Bone marrow (tissue), 2 donors: ENCODE measurements at regions not wholly inside any gene's neighbourhood (a gene's known extent, or its start where the extent isn't known, plus 50 kb on each side); places are given as distances from the start of the nearest gene placed in this dataset.

Source experiments
- DNase-seq, 2 donors: peaks; one replicate each; lab custom pipeline; 2025; lab: John Stamatoyannopoulos, UW

GRCh38 chr1:38332649-38333310, 286.2 kb upstream of the POU3F1 start:
- no peak for DNase-seq

GRCh38 chr1:38331496-38332210, 285.1 kb upstream of the POU3F1 start:
- no peak for DNase-seq

DNA sequence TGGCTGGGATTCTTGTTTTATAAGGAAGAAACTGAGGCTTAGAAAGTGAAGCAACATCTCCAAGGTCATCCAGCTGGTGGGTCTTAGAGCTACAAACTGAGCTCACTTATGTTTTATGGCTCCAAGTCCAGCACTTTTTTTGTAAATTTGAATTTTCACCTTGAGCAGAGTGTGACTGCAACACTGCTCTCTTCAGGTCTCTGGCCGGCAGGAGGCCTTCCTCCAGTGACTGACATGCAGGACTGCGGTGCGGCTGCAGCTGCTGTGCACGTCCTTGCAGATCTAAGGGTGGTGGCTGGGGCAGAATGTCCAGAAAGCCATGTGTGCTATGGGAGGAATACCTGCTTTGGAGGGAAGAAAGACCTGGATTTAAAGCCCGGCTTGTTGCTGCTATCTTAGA, 284.2 kb upstream of the POU3F1 start:
- no peak for DNase-seq

DNA sequence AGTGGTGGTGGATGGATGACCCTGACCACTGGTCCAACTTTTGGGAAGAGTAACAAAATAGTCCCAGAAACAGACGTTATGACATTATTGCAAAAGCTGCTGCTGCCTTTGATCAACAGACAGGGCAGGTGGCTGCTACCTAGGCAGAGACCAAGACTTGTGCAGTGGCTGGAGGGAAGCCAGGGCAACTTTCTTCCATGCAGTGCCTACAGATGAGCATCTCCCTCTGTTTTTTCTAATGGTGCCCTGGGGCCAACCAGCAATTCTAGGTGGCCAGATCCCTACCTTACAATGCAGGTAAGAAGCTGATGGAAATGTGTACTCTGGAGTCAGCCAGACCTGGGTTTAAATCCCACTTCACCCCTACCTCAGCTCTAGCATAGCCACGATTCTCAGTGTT, 283.1 kb upstream of the POU3F1 start:
- no peak for DNase-seq

DNA sequence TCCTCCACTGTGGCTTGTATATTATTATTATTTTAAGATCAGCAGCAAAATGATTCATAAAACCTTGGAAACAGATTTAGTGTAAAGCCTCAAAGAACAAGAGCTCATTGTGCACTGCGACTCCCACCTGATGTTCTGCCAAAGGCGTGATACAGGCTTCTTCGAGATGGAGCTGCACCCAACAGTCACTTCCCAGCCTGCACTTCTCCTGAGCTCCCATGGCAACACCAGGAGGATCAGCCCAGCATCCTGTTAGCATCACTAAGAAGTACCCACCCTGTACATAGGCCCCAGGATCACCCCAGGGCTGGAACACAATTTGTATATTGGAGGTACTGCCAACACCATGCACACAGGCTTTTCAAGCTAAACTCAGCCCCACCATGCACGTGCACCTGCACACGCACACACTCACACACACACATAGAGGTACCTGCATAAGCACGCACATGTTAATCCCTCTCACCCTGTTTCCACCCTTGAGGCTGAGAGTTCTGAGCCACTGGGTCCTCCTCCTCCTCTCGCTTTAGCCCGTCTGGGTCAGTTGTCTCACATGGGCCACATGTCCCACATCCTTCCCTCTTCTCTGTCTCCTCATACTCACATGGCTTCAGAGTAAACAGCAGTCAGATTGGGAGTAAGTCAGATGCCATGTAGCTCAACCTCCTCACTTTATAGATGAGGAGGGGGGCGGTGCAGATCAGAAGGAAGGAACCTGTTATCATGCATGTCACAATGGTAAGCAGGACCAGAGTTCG, 281.9 kb upstream of the POU3F1 start:
- DNase-seq: no peak

- no peak for DNase-seq
Measured at GRCh38 chr1:38327559-38327973, 281.0 kb upstream of the POU3F1 start.

DNA sequence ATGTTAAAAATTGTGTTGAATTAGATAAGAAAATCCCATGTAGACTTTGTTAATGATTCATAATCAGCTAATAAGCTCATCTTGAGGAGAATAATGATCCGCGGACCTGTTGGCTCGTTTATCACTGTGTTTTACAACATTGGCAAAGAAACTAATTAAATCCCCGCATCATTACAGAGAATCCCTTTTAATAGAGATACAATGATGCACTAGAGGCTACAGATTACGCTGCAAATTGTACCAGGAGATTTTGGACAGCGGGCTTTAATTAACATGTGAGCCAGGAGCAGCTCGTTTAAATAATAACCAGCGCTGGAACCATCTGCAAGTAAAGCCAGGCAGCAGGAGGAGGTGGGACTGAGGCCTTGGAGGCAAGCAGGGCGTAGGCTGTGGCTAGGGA, 280.3 kb upstream of the POU3F1 start:
- DNase-seq: no peak

GRCh38 chr1:38326135-38326534, 279.5 kb upstream of the POU3F1 start:
- DNase-seq: no peak

DNA sequence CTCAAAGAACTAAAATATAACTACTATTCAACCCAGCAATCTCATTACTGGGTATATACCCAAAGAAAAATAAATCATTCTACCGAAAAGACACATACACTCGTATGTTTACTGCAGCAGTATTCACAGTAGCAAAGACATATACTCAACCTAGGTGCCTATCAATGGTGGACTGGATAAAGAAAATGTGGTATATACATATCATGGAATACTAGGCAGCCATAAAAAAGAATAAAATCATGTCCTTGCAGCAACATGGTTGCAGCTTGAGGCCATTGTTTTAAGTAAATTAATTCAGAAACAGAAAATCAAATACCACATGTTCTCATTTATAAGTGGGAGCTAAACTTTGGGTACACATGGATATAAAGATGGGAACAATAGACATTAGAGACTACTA, 266.2 kb upstream of the POU3F1 start:
- no peak for DNase-seq

- DNase-seq: no peak
Measured at GRCh38 chr1:38310079-38310478, 263.5 kb upstream of the POU3F1 start.

GRCh38 chr1:38308780-38309179, 262.2 kb upstream of the POU3F1 start:
- no peak for DNase-seq

DNA sequence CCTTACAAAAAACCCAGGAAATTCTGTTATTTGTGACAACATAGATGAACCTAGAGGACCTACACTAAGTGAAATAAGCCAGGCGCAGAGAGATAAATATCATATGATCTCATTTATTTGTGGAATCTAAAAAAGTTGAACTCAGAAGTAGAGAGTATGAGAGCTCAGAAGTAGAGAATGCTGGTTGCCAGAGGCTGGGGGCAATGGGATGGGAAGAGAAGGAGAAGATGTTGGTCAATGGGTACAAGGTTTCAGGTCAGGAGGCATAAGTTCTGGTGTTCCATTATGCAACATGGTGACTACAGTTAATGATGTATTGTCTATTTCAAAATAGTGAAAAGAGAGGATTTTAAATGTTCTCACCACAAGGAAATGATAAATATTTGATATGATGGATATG, 259.1 kb upstream of the POU3F1 start:
- DNase-seq: no peak

GRCh38 chr1:38303843-38304242, 257.2 kb upstream of the POU3F1 start:
- DNase-seq: no peak

- no peak for DNase-seq
Measured at GRCh38 chr1:38301040-38301439, 254.4 kb upstream of the POU3F1 start.

DNA sequence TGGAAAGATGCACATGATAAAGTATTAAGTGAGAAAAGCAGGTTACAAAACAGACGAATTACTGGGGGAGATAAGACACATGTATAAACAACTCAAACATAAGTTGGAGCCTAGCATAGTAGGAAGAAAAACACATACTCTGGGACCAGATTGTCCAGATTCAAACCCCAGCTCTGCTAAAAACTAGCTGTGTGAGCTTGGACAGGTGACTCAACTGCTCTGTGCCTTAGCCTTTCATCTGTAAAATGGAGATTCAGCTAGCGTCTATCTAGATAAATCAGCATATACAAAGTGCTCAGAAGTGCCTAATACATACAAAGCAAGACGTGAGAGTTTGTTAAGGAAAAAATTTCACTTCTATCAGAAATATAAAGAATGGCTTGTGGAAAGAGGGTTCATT, 254.0 kb upstream of the POU3F1 start:
- DNase-seq: no peak

DNA sequence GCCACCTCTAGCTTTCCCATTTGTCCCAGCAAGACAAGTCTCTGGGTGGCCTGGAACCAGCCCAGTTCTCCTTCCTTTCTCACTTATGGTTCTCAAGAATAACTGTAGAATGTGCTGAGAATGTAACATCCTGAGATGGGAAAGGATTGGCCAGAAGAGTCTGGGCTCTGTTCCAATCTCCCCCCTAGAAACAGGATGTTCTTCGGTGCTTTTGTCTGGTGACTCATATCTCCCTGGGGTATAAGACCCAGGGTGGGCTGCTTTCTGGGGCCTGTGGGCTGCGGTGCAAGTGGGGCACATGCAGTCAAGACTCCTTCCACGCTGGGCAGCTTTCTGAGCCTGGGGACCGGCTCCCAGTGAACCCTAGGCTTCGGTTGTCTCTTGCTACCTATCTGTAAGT, 251.2 kb upstream of the POU3F1 start:
- no peak for DNase-seq

GRCh38 chr1:38297246-38297645, 250.7 kb upstream of the POU3F1 start:
- DNase-seq: no peak

DNA sequence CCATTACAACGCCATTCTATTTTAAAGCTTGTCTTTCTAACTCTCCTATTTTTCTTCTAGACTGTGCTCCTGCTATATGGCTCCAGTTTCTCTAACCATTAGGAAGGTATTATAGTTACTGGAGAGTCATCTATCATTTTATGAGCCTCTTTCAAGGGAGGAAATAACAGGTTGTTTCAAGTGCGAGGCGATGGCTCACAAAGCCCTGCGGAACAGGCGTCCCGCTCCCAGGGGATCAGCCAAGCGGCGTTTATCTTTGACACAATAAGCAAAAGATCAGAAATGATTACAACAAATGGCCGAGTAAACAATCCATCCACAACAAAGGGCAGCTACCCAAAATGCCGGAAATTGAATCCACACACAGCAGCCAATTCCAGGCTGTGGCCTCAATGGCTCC, 249.5 kb upstream of the POU3F1 start:
- no peak for DNase-seq

DNA sequence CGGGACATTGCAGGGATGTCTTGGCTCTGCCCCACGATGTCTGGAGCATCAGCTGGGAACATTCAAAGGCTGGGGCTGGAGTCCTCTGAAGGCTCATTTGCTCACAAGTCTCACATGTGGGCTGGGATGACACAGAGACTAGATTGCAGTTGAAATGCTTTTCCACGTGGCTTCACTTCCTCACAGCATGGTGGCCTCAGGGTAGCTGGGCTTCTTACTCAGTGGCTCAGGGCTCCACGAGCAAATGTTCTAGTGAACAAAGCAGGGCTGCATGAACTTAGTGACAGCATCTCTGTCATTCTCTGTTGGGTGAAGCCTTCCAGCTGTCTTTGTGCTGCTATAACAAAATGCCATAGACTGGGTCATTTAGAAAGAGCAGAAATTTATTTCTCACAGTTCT, 247.0 kb upstream of the POU3F1 start:
- DNase-seq: no peak

DNA sequence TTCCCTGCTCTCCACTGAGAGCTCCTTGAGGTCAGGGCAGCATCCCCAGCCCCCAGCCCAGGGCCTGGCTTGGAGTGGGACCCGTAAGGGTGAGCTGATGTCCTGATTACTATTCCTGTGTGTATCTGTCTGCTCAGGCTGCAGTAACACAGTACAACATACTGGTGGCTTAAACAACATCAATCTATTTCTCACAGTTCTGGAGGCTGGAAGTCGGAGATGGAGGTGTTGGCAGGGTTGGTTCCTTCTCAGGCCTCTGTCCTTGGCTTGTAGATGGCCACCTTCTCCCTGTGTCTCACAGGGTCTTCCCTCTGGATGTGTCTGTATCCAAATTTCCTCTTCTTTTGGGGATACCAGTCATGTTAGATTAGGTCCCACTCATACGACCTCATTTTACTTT, 246.4 kb upstream of the POU3F1 start:
- DNase-seq: no peak

DNA sequence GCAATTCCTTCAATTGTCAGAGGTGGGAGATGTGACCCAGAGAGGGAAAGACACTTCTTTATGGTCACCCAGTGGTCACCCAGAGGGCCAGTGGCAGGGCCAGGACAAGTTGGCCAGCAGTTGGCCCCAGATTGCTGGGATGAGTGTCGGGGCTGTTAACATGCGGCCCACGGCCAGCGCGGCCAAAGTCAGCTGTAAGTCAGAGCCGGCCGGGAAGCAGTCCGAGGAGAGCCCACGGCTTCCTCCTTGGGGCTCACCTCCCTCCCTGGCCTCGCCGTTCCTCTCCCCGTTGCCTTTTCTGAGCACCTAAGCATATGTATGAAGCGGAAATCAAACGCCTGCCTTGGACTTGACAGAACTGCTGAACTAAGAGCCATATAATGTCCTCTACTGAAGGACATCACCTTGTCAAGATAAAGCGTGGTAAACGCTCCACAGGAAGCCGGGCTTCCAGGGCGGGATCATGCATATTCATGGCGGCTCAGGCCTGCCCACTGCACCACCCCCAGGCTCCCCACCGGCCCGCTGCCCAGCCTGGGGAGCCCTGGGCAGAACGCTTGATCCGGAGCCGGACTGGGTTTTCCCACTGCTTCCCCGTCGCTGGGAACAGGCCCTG, 245.4 kb upstream of the POU3F1 start:
- DNase-seq: no peak

DNA sequence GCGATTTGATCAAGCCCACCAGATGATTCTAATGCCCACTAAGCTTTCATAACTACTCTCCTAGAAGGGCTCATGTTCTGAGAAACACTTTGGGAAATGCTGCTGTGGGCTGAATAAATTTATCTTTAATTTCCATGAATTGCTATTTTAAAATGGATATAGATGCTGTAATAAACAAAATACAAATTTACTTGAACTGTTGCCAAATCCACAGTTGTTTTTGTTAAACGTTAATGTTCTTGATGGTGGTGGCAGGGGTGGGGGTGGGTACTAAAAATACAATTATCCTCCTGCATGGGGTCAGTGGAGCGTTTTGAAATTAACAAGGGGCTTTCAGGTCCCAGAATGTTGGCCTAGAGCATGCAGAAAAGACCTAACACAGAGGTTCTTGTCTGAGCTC, 244.7 kb upstream of the POU3F1 start:
- no peak for DNase-seq

DNA sequence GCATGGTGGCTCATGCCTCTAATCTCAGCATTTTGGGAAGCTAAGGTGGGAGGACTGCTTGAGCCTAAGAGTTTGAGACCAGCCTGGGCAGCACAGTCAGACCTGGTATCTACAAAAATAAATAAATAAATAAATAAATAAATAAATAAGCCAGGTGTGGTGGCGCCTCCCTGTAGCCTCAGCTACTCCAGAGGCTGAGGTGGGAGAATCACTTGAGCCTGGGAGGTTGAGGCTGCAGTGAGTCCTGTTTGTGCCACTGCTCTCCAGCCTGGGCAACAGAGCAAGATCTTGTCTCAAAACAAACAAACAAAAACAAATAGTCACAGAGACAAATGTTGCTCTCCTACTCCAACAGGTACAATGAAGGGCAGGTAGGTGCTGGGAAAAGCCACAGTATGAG, 242.4 kb upstream of the POU3F1 start:
- DNase-seq: no peak
